ENCODE measurements at regions not wholly inside any gene's neighbourhood (a gene's known extent, or its start where the extent isn't known, plus 50 kb on each side); places are given as distances from the start of the nearest gene placed in this dataset.

GRCh38 chr14:56884617-56885016 is 74.3 kb upstream of the OTX2 start:
- H2BK15ac ChIP-seq (ENCODE audit: low read depth, poor library complexity, severe bottlenecking) = no peak overlapping the region
- H3K4me3 ChIP-seq (ENCODE audit: insufficient read depth in 1 of 2, low read depth in 1 of 2, low read length in 2 of 2) = no peak overlapping the region
- no peak overlapping the region for H2AFZ ChIP-seq (ENCODE audit: low read depth, low read length)
- no peak overlapping the region for H3K9ac ChIP-seq (ENCODE audit: low read length)
- WGBS = 62% methylated on average over 5 of the region's 6 CpGs
- H3K27ac ChIP-seq (ENCODE audit: low read length, poor library complexity, severe bottlenecking) = no peak overlapping the region
- H3K4me1 ChIP-seq (ENCODE audit: control insufficient read depth, insufficient read depth, low read depth, low read length) = no peaks in the 10 kb centered on the region
- peaks cover 3 to 7% of the 10 kb centered on the region in 2 experiments for H3K27me3 ChIP-seq (ENCODE audit: control insufficient read depth in 1 of 2, insufficient read depth in 1 of 2, low read length in 2 of 2)
- no peak overlapping the region for H3K18ac ChIP-seq (ENCODE audit: low read depth in 1 of 2, low read length in 2 of 2)
- H3K4me2 ChIP-seq (ENCODE audit: low read length, poor library complexity, severe bottlenecking) = no peak overlapping the region
- no peaks in the 10 kb centered on the region for H3K79me1 ChIP-seq (replicated peaks; ENCODE audit: low read length, poor library complexity, severe bottlenecking)
- no peak for DNase-seq
- no peak overlapping the region for H2BK12ac ChIP-seq (ENCODE audit: low read length in 2 of 2)
- no peak overlapping the region for H3K4ac ChIP-seq (ENCODE audit: low read depth in 1 of 2, low read length in 2 of 2)
- no peak overlapping the region for H3K14ac ChIP-seq (ENCODE audit: low read length in 2 of 2)
- no peak overlapping the region for H4K8ac ChIP-seq (ENCODE audit: low read length)
- no peaks in the 10 kb centered on the region for H3K9me3 ChIP-seq (ENCODE audit: control insufficient read depth, low read length)
- no peak overlapping the region for H2BK120ac ChIP-seq (ENCODE audit: low read depth, low read length)
- H3K23ac ChIP-seq (ENCODE audit: low read length in 2 of 2) = no peak overlapping the region
- H2AK5ac ChIP-seq (ENCODE audit: low read length, severe bottlenecking) = no peak overlapping the region
- H3K36me3 ChIP-seq (ENCODE audit: control insufficient read depth in 1 of 2, insufficient read depth in 2 of 2, low read depth in 1 of 2, low read length in 2 of 2) = no peaks in the 10 kb centered on the region
- no peak overlapping the region for H2BK5ac ChIP-seq (ENCODE audit: low read depth, low read length, poor library complexity, severe bottlenecking)
- no peak overlapping the region for H4K91ac ChIP-seq (ENCODE audit: low read length)

DNA sequence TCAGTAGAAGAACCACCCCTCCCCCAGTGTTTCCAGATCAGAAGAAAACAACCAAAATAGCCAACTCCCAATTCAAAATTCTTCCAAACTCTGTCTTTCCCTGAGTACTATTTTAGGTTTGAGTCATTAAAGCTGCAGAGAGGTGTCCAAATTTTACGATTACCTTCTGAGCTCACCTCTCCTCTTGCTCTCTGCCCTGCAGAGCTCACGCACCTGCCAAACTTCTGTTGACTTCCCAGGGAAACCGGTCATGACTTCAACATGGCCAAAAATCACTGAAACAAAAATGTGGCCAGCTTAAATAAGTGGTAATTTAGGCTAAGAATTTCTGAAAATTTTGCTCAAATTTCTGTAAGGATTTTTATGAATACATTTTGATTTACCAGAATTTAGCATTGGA is 70.9 kb upstream of the OTX2 start:
- WGBS = 97% methylated on average over 3 of the region's 3 CpGs

GRCh38 chr14:56878766-56879165 is 68.5 kb upstream of the OTX2 start:
- H3K18ac ChIP-seq (ENCODE audit: low read depth in 1 of 2, low read length in 2 of 2) = no peak overlapping the region
- WGBS = 75% methylated on average over 2 of the region's 2 CpGs
- H3K9ac ChIP-seq (ENCODE audit: low read length) = no peak overlapping the region
- no peak overlapping the region for H3K4me2 ChIP-seq (ENCODE audit: low read length, poor library complexity, severe bottlenecking)
- H3K14ac ChIP-seq (ENCODE audit: low read length in 2 of 2) = no peak overlapping the region
- H2BK5ac ChIP-seq (ENCODE audit: low read depth, low read length, poor library complexity, severe bottlenecking) = no peak overlapping the region
- no peak overlapping the region for H4K8ac ChIP-seq (ENCODE audit: low read length)
- H2BK120ac ChIP-seq (ENCODE audit: low read depth, low read length) = no peak overlapping the region
- no peak overlapping the region for H3K27ac ChIP-seq (ENCODE audit: low read length, poor library complexity, severe bottlenecking)
- no peak for DNase-seq
- H2BK15ac ChIP-seq (ENCODE audit: low read depth, poor library complexity, severe bottlenecking) = no peak overlapping the region
- no peaks in the 10 kb centered on the region for H3K79me1 ChIP-seq (replicated peaks; ENCODE audit: low read length, poor library complexity, severe bottlenecking)
- H2BK12ac ChIP-seq (ENCODE audit: low read length in 2 of 2) = no peak overlapping the region
- H3K9me3 ChIP-seq (ENCODE audit: control insufficient read depth, low read length) = no peaks in the 10 kb centered on the region
- H2AK5ac ChIP-seq (ENCODE audit: low read length, severe bottlenecking) = no peak overlapping the region
- no peak overlapping the region for H4K91ac ChIP-seq (ENCODE audit: low read length)
- no peaks in the 10 kb centered on the region for H3K4me1 ChIP-seq (ENCODE audit: control insufficient read depth, insufficient read depth, low read depth, low read length)
- no peak overlapping the region for H3K4me3 ChIP-seq (ENCODE audit: insufficient read depth in 1 of 2, low read depth in 1 of 2, low read length in 2 of 2)
- no peak overlapping the region for H2AFZ ChIP-seq (ENCODE audit: low read depth, low read length)
- H3K27me3 ChIP-seq (ENCODE audit: control insufficient read depth in 1 of 2, insufficient read depth in 1 of 2, low read length in 2 of 2) = no peaks in the 10 kb centered on the region
- no peaks in the 10 kb centered on the region for H3K36me3 ChIP-seq (ENCODE audit: control insufficient read depth in 1 of 2, insufficient read depth in 2 of 2, low read depth in 1 of 2, low read length in 2 of 2)
- no peak overlapping the region for H3K4ac ChIP-seq (ENCODE audit: low read depth in 1 of 2, low read length in 2 of 2)
- no peak overlapping the region for H3K23ac ChIP-seq (ENCODE audit: low read length in 2 of 2)

More for the DNA sequence above, 70.9 kb upstream of the OTX2 start:
- Histone ChIP-seq H2BK12ac (ENCODE audit: low read length in 2 of 2) (no peak overlapping the region), H3K4me3 (ENCODE audit: insufficient read depth in 1 of 2, low read depth in 1 of 2, low read length in 2 of 2) (no peak overlapping the region), H3K23ac (ENCODE audit: low read length in 2 of 2) (no peak overlapping the region), H3K4me2 (ENCODE audit: low read length, poor library complexity, severe bottlenecking) (no peak overlapping the region), H3K18ac (ENCODE audit: low read depth in 1 of 2, low read length in 2 of 2) (no peak overlapping the region), H4K8ac (ENCODE audit: low read length) (no peak overlapping the region), H3K14ac (ENCODE audit: low read length in 2 of 2) (no peak overlapping the region), H2BK120ac (ENCODE audit: low read depth, low read length) (no peak overlapping the region), H3K27me3 (ENCODE audit: control insufficient read depth in 1 of 2, insufficient read depth in 1 of 2, low read length in 2 of 2) (no peaks in the 10 kb centered on the region), H3K9ac (ENCODE audit: low read length) (no peak overlapping the region), H3K36me3 (ENCODE audit: control insufficient read depth in 1 of 2, insufficient read depth in 2 of 2, low read depth in 1 of 2, low read length in 2 of 2) (no peaks in the 10 kb centered on the region), H3K27ac (ENCODE audit: low read length, poor library complexity, severe bottlenecking) (no peak overlapping the region), H2BK5ac (ENCODE audit: low read depth, low read length, poor library complexity, severe bottlenecking) (no peak overlapping the region), H4K91ac (ENCODE audit: low read length) (no peak overlapping the region), H3K79me1 (replicated peaks; ENCODE audit: low read length, poor library complexity, severe bottlenecking) (no peaks in the 10 kb centered on the region), H3K4ac (ENCODE audit: low read depth in 1 of 2, low read length in 2 of 2) (no peak overlapping the region), H3K9me3 (ENCODE audit: control insufficient read depth, low read length) (no peaks in the 10 kb centered on the region), H2AK5ac (ENCODE audit: low read length, severe bottlenecking) (no peak overlapping the region), H2AFZ (ENCODE audit: low read depth, low read length) (no peak overlapping the region), H2BK15ac (ENCODE audit: low read depth, poor library complexity, severe bottlenecking) (no peak overlapping the region), H3K4me1 (ENCODE audit: control insufficient read depth, insufficient read depth, low read depth, low read length) (no peaks in the 10 kb centered on the region)
- no peak for DNase-seq

GRCh38 chr14:56875104-56875675 is 64.9 kb upstream of the OTX2 start:
- Histone ChIP-seq H3K4ac (ENCODE audit: low read depth in 1 of 2, low read length in 2 of 2) (no peak overlapping the region), H3K23ac (ENCODE audit: low read length in 2 of 2) (no peak overlapping the region), H3K27ac (ENCODE audit: low read length, poor library complexity, severe bottlenecking) (no peak overlapping the region), H3K27me3 (ENCODE audit: control insufficient read depth in 1 of 2, insufficient read depth in 1 of 2, low read length in 2 of 2) (no peaks in the 10 kb centered on the region), H4K8ac (ENCODE audit: low read length) (no peak overlapping the region), H3K4me3 (ENCODE audit: insufficient read depth in 1 of 2, low read depth in 1 of 2, low read length in 2 of 2) (no peak overlapping the region), H2AK5ac (ENCODE audit: low read length, severe bottlenecking) (no peak overlapping the region), H2AFZ (ENCODE audit: low read depth, low read length) (no peak overlapping the region), H3K9me3 (ENCODE audit: control insufficient read depth, low read length) (no peaks in the 10 kb centered on the region), H3K4me2 (ENCODE audit: low read length, poor library complexity, severe bottlenecking) (no peak overlapping the region), H3K18ac (ENCODE audit: low read depth in 1 of 2, low read length in 2 of 2) (no peak overlapping the region), H2BK12ac (ENCODE audit: low read length in 2 of 2) (no peak overlapping the region), H2BK120ac (ENCODE audit: low read depth, low read length) (no peak overlapping the region), H3K79me1 (replicated peaks; ENCODE audit: low read length, poor library complexity, severe bottlenecking) (no peaks in the 10 kb centered on the region), H3K36me3 (ENCODE audit: control insufficient read depth in 1 of 2, insufficient read depth in 2 of 2, low read depth in 1 of 2, low read length in 2 of 2) (no peaks in the 10 kb centered on the region), H3K14ac (ENCODE audit: low read length in 2 of 2) (no peak overlapping the region), H2BK15ac (ENCODE audit: low read depth, poor library complexity, severe bottlenecking) (no peak overlapping the region), H3K9ac (ENCODE audit: low read length) (no peak overlapping the region), H4K91ac (ENCODE audit: low read length) (no peak overlapping the region), H3K4me1 (ENCODE audit: control insufficient read depth, insufficient read depth, low read depth, low read length) (no peaks in the 10 kb centered on the region), H2BK5ac (ENCODE audit: low read depth, low read length, poor library complexity, severe bottlenecking) (no peak overlapping the region)
- 83% methylated on average over 4 of the region's 4 CpGs for WGBS
- DNase-seq = no peak
